ENCODE measurements at regions not wholly inside any gene's neighbourhood (a gene's known extent, or its start where the extent isn't known, plus 50 kb on each side); places are given as distances from the start of the nearest gene placed in this dataset.

DNA sequence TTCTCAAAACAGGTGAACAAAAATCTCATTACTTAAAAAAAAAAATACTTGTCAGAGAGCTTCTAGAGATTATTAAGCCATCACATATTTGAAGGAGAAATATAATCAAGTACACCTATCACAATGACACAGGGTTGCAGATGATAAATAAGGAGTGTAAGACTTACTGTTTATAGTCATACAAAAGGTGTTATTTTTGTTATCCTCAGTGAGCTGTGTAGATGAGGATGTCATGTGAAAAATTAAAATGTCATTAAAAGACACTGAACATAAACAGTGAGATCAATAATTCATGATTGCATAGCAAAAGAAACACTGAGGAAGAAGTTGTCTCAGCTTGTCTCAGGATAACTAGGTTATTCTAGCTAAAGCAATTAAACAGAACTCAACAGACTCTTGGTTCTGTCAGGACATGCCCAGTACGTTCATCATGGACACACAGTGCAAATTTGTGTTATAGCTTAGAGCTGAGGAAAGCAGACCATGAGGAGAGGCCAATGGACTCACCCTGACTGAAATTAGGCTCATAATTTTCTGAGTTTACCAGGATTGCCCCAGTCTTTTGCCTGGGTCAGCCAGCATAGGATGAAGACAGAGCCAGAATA lies 1162.6 kb upstream of the C9orf72 start:
- FAIRE-seq (no peak), DNase-seq (ENCODE audit: extremely low spot score, insufficient read length, low read depth) (no peak)

DNA sequence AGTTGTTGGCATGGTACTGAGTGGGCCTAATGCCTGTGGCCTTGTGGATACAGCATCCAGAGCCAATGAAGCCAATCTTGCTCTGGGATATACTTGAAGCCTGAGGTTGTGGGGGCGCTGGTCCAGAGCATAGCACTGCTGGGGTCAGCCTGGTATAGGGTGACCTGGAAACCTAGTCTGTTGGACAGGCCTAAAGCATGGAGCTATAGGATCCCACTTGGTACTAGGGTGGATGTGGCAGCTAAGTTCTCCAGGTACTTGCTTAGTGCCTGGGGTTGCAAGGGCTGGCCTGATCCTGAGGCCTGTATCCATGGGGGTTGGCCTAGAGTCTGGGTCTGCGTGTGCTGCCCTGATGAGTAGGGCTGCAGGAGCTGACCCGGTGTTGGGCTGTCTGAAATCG lies 1168.2 kb upstream of the C9orf72 start:
- no peak for FAIRE-seq

DNA sequence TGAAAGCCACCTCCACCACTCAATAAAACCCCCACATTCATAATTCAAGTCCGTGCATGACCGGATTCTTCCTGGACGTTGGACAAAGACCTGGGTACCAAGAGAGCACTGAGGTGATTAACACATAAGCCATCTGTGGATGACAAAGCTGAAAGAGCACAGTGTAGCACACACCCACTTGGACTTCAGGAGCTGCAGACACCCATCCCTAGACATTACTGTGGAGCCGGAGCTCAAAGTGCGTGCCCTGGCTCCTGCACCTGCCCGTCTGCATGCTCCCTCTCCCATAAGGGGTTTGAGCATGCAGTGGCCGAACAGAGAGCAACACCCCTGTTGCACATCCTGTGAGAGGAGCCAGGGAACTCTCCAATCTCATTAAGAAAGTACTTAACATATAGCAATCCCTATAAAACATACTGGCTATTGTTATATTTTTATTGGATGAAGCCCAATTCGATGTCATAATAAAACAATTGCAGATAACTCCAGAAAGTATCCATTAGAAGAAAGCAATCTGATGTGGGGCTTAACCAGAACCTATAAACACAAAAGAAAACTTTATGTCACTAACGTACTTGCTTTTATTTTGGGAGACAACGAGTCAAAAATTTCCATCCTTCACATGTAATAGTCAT lies 1174.2 kb upstream of the C9orf72 start:
- FAIRE-seq (no peak), DNase-seq (ENCODE audit: extremely low spot score, insufficient read length, low read depth) (no peak)

More for the DNA sequence above, 1168.2 kb upstream of the C9orf72 start:
- DNase-seq (ENCODE audit: extremely low spot score, insufficient read length, low read depth): no peak

DNA sequence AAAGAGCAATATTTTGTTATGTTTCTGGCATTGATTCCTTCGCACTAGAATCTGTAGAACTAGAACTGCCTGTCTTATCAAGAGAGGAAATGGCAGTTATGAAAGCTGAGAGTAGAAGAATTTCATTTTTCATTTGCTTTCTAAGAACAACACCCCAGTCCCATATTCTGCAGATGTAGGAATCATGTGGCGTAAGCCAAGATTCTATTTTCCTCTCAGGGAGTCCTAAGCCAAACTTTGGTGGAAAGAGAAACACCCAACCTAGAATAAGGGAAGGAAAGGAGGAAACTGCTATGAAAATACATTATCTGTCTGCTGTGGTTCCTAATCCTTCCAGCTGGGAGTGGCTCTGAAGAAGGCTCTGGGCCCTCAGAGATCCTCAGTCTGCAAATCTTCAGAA lies 1176.9 kb upstream of the C9orf72 start:
- no peak for FAIRE-seq
- DNase-seq (ENCODE audit: extremely low spot score, insufficient read length, low read depth): no peak

DNA sequence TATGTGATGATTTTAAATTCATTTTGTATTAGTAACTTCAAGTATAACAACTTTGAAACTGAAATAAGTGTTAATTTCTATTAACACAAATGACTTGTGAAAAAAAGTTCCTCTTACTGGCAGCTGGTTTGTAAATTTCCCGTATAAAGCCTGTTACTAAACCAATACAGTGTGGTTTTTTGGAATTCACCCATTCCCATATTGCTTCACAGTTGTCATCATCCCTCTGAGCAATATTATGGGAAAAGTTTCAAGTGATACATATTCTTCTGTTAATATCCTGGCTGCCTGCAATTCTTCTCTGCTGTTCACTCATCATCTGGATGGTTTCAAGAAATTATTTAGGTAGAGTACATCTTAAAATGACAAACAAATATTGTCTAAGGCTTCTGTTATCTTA lies 1185.1 kb upstream of the C9orf72 start:
- FAIRE-seq: no peak

DNA sequence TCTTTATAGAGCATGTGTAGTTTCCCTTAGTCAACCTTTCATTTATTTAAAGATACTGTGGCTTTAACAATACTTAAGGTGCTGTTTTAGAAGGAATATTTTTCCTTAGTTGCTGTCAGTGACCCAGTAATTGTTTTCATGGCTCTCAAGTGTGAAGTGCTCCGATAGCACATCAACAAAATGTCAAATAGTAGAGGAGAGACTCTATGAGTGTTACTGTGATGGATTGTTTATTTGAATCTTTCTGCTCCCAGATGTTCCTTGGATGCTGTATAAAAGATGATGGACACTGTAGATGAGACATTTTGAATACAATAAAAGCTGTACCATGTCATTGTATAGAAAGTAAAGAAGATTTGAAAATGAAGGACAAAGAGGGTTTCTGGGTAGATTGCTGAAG lies 1185.7 kb upstream of the C9orf72 start:
- DNase-seq (ENCODE audit: extremely low spot score, insufficient read length, low read depth): no peak
- FAIRE-seq: no peak

More for the DNA sequence above, 1185.1 kb upstream of the C9orf72 start:
- DNase-seq (ENCODE audit: extremely low spot score, insufficient read length, low read depth): no peak

DNA sequence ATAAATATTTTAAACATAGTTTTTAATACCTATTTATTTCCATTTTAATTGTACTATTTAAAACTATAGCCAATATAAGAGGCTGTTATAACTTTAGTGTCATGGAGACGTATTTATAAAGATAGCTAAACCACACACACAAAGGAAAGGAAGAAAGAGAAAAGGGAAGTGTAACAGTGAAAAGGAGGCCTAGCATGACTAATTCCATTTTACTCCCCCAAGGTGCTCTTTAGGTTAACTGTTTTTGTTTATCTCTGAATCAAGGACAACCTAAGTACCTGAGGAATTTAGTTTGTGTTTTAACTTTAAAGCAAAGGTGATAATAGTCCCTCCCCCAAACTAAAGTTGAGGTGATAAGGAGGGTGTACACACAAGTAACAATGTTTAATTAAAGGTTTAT lies 1188.9 kb upstream of the C9orf72 start:
- no peak for DNase-seq (ENCODE audit: extremely low spot score, insufficient read length, low read depth)
- no peak for FAIRE-seq

DNA sequence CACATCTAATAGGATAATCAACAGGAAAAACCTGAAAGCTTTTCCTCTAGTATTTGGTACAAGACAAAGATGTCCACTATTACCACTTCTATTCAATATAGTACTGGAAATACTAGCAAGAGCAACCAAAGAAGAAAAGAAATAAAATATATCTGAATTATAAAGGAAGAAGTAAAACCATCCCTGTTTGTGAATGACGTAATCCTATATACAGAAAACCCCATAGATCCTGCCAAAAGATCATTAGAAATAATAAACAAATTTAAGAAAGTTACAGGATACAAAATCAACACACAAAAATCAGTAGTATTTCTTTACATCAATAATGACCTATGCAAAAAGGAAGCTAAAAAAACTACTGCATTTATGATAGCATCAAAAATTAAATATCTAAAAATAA lies 1191.3 kb upstream of the C9orf72 start:
- DNase-seq (ENCODE audit: extremely low spot score, insufficient read length, low read depth): no peak

DNA sequence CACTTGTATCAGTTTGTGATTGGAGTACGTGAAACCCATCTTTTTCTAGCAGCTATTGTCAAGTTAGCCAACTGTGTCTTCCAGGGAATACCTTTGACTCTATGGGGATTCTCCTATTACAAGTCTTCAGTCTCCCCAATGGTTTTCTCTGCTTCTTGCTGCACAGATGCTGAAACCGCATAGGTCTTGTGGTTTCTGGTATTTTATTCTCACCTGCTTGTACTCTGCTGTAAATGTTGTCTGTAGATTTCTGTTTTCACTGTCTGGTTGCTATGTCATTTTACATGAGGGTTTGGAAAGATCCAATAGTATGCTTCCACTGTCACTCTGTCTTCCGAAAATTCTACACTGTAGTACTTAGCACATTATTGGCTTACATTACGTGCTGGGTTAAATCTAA lies 1196.9 kb upstream of the C9orf72 start:
- DNase-seq (ENCODE audit: extremely low spot score, insufficient read length, low read depth): no peak
- no peak for FAIRE-seq

More for the DNA sequence above, 1191.3 kb upstream of the C9orf72 start:
- no peak for FAIRE-seq

DNA sequence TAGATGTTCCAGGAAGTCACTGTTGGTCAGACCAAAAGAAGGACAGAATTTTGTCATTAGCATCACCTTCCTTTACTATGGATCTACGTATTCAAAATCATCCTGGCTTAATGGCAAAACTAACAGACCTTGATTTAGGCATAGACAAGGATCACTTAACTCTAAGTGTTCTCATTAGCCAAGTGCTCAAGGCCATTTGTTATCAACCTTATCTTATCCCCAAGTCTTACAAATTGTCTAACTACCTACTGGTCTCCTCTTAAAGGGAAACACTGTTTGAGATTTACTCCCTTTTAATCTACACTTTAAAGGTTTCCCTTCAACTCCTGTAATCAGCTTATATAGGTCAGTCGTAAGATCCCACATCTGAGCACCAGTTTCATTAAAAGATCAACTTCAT lies 1197.5 kb upstream of the C9orf72 start:
- FAIRE-seq (no peak), DNase-seq (ENCODE audit: extremely low spot score, insufficient read length, low read depth) (no peak)

DNA sequence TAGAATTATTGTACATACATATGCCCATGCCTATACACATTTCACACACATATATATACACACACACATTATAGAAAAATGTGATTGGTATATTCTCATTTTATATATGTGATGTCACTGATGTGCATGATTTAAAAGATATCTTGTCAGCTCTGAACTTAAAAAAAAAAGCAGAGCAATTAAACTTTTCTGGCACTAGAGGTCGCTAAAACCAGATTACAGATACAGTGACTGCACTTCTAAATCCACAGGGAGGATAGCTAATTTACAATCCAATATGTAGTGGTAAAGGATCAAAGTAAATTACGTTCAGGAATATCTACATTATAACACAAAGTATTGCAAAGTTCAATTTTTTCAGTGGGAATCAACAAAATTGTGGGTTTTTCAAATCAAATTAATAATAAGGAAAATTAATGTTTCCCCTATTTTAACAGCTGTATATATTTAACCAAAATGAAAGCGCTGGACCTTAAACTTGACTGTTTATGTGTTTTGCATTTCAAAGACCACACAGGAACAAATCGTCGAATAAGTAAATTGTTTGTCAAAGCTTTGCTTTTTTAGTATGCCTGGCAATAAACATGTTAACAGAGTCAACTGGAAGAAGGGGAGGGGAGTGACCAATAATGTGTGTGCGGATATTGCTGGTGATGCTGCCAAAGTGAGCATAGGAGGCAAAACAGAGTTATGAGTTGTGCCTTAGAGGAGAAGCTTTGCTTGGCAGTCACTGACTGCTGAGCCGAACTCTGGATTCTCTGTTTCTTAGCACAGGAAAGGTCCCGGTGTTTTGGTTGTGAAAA lies 1201.4 kb upstream of the C9orf72 start:
- DNase-seq (ENCODE audit: extremely low spot score, insufficient read length, low read depth) (no peak), FAIRE-seq (no peak)

DNA sequence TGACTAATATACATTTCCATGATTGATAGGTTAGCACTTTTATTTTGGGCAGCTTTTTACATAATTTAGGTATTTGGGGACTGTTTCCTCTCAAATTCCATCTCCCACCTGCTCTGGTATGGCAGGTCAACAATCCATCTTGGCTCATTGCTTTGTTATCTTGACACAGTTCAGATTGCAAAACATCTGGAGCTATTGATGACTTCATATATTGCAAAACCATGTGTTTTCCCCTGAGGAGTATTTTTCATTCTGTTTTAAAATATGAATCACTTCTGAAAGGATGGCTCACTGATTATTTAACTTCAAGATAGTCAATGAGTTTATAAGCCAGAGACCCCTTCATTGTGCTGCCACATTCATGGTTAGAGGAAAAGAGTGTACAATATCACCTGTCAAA lies 1206.0 kb upstream of the C9orf72 start:
- no peak for DNase-seq (ENCODE audit: extremely low spot score, insufficient read length, low read depth)
- FAIRE-seq: no peak

DNA sequence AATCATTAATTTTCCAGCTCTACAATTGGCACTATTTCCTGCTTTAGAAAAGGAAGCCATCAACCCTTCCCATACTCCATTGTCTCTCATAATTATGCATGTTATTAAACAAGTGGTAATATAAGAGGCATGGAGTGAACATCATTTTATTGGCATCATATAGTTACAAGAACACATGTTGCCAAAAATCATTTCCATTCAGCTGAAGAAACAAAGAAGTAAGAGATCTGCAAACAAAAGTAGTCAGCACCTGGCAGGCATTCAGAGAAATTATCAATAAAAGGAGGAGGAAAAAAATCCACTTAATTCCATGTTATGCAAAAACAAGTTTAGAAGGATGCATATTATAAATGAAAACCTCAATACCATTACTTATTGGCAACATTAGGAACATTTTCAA lies 1208.2 kb upstream of the C9orf72 start:
- FAIRE-seq: no peak
- DNase-seq (ENCODE audit: extremely low spot score, insufficient read length, low read depth): no peak

DNA sequence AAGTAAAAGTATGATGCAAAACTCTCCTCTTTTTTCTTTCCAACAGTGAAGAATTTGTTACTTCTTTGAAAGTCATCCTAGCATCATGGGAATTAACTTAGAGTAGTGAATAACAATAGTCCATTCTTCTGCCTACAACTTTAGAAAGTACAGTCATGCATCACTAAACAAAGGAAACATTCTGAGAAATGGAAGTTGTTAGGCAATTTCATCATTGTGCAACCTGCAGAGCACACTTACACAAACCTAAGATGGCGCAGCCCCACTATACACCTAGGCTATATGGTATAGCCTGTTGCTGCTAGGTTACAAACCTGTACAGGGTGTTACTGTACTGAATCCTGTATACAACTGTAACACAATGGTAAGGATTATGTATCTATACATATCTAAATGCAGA lies 1209.3 kb upstream of the C9orf72 start:
- no peak for FAIRE-seq
- no peak for DNase-seq (ENCODE audit: extremely low spot score, insufficient read length, low read depth)

DNA sequence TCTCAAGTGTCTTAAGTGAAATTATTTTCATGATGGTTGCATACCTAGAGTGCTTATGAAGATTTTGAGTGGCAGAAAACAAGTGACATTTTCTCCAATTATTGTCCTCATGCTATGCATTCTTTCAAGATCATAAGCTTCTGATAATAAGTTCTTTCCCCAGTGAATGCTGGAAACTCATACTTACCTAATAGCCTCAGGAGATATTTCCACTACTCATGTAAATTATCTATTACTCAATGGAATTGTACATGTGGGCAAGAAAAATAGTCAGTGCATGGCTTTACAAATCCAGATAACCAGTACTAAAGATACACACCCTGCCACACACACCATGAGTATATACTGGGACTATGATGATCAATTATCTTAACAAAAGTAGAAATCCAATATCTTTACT lies 1219.4 kb upstream of the C9orf72 start:
- DNase-seq (ENCODE audit: extremely low spot score, insufficient read length, low read depth) (no peak), FAIRE-seq (no peak)

DNA sequence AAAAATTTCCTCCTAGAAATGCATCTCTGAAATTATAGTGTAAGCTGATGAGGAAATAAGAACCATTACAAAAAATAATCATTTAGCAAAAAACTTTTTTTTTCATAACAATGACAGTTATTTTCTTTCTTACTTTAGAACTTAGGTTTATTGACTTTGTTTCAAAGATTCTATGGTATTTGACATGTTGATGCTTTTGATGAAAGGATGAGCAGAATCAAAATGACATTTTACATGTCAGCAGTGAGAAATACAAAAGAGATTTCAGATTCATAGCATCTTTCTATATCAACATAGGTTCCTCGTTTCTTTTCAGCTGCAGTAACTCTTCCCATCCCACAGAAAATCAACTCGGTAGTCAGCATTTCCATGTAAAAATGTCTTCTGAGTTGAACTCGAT lies 1226.6 kb upstream of the C9orf72 start:
- FAIRE-seq: no peak

DNA sequence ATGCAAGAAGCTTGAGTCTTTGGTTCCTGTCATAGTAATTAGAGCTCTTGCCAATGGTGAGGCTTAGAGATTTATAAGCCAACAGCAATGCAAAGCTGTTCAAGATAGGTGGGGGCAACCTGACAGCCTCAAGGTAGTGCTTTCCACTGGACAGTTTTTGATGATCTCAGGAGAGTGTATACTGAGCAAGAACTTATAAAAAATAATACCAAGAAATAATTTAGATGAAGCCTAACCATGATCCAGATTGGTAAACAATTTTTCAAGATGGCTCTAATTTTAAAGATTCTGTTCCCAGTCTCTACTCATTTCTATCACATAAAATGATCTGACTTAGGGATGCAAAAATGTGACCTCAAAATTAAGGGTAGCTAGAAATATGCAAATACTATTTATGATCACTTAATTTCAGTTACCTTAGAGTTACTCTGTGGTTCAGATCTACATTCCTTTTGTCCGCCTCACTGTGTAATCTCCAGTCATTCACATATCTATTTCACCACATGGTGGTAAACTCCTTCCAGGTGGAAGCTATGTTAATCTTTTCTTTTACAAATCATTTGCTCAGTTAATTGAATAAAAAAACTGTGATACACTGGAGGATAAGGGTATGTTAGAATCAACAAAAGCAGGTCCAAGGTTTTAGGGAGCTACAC lies 1228.0 kb upstream of the C9orf72 start:
- FAIRE-seq (no peak), DNase-seq (ENCODE audit: extremely low spot score, insufficient read length, low read depth) (no peak)

More for the DNA sequence above, 1226.6 kb upstream of the C9orf72 start:
- DNase-seq (ENCODE audit: extremely low spot score, insufficient read length, low read depth): no peak

DNA sequence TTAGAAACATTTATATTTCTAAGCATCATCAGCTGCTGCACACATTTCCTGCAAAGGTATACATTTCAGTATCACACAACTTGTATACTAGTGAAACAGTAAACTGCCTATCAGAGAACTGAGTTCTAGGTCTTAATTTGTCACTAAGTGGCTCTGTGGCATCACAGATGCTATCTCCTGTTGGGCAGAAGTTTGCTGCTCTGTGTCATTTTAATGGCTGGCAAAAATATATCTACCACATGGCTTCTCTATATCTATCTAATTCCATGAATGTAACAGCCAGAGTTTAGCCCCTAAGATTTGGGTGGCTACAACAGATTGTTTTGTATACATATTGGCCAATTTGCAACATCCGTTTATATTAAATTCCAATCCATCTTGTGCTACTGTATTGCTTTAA lies 1231.9 kb upstream of the C9orf72 start:
- FAIRE-seq: no peak
- no peak for DNase-seq (ENCODE audit: extremely low spot score, insufficient read length, low read depth)

DNA sequence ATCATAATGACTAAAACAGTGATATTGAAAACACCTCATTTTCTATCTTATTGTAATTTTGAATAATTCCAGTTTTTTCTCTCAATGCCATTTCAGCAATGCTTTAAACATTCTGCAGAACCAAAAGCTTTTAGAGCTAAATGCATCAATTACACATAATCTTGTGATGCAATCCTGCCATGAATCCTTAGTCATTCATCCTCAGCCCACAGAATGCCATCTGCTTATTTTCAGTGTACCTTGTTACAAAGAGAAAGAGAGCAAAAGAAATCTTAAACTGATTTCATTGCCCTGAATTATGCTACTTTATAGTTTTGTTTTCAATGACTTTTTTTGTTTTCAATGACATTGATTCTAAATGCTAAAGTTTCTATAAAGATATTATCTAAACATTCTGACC lies 1234.8 kb upstream of the C9orf72 start:
- FAIRE-seq (no peak), DNase-seq (ENCODE audit: extremely low spot score, insufficient read length, low read depth) (no peak)

DNA sequence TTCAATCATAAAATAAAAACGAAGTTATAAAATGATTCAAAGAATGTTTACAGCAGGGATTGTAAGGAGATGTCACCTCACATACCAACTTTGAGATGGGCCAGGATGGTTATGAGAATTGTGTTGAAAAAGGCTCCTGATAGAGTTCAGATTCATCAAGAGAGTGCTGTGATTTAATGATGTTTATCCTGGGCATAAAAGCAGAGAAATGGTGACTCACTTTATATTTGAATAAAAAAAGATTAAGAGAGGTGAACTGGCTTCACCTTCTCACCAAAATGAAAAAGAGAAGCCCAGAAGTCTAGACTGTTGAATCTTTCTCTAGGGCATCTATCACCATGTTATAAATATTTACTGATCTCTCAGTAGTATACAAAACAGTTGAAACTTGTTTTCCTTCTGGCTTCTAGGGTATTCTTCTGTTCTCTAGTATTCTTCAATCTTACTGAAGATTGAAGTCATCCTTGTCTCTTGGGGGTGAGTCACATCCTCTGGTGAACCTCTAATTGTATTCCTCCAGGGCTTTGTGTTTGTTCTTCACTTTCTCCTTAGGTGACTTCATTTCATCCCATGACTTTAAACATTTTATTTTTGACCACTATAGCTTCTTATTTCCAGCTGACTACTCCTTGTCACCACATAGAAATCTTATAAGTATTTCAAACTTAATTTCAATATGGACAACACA lies 1237.3 kb upstream of the C9orf72 start:
- FAIRE-seq (no peak), DNase-seq (ENCODE audit: extremely low spot score, insufficient read length, low read depth) (no peak)

Data from GM18507 (cell line).